ENCODE measurements at regions not wholly inside any gene's neighbourhood (a gene's known extent, or its start where the extent isn't known, plus 50 kb on each side); places are given as distances from the start of the nearest gene placed in this dataset.

- H3K4me1 ChIP-seq = peaks cover 0 to 11% (median 8%) of the 10 kb centered on the region in 4 donors
- WGBS = 91% methylated on average over 2 of the region's 2 CpGs
- H3K27ac ChIP-seq (replicated peaks in 1 of 4) = no peak overlapping the region
- H3K4me3 ChIP-seq = no peak overlapping the region
- intact Hi-C loops (cut with DNase I) = no loop called here
- H3K9me3 ChIP-seq = no peaks in the 10 kb centered on the region
- TF ChIP-seq EP300 (IDR thresholded peaks at IDR 0.05) = no peak
- no peak for TF ChIP-seq POLR2AphosphoS5 (IDR thresholded peaks at IDR 0.05)
- TF ChIP-seq CTCF (IDR thresholded peaks at IDR 0.05) = no peak
- TF ChIP-seq POLR2A (IDR thresholded peaks at IDR 0.05; ENCODE audit: low read depth) = no peak
- no peaks in the 10 kb centered on the region for H3K27me3 ChIP-seq
- H3K36me3 ChIP-seq = no peaks in the 10 kb centered on the region
- DNase-seq (ENCODE audit: extremely low spot score) = no peak
Observed at GRCh38 chr2:223474893-223475292, 127.3 kb downstream of the SCG2 start.

- DNase-seq (ENCODE audit: extremely low spot score) = no peak
- TF ChIP-seq EP300 (IDR thresholded peaks at IDR 0.05) = no peak
- TF ChIP-seq CTCF (IDR thresholded peaks at IDR 0.05) = no peak
- no peak for TF ChIP-seq POLR2AphosphoS5 (IDR thresholded peaks at IDR 0.05)
- TF ChIP-seq POLR2A (IDR thresholded peaks at IDR 0.05; ENCODE audit: low read depth) = no peak
- Histone ChIP-seq H3K4me1 (peaks cover 0 to 2% (median 1%) of the 10 kb centered on the region in 4 donors), H3K9me3 (no peaks in the 10 kb centered on the region), H3K4me3 (no peak overlapping the region), H3K27ac (replicated peaks in 1 of 4) (no peak overlapping the region), H3K27me3 (no peaks in the 10 kb centered on the region), H3K36me3 (no peaks in the 10 kb centered on the region)
- WGBS = 95% methylated on average over 2 of the region's 2 CpGs
- intact Hi-C loops (cut with DNase I) = no loop called here
Observed at GRCh38 chr2:223475901-223476300, 126.3 kb downstream of the SCG2 start.

- 91% methylated on average over 1 of the region's 1 CpG for WGBS
- Histone ChIP-seq H3K4me1 (no peaks in the 10 kb centered on the region), H3K4me3 (no peak overlapping the region), H3K36me3 (no peaks in the 10 kb centered on the region), H3K9me3 (no peaks in the 10 kb centered on the region), H3K27me3 (no peaks in the 10 kb centered on the region), H3K27ac (replicated peaks in 1 of 4) (no peak overlapping the region)
- DNase-seq (ENCODE audit: extremely low spot score) = no peak
- intact Hi-C loops (cut with DNase I) = no loop called here
- no peak for TF ChIP-seq CTCF (IDR thresholded peaks at IDR 0.05)
- no peak for TF ChIP-seq POLR2AphosphoS5 (IDR thresholded peaks at IDR 0.05)
Observed at GRCh38 chr2:223477318-223477717, 124.8 kb downstream of the SCG2 start.

- no peak for DNase-seq (ENCODE audit: extremely low spot score)
- WGBS = 90% methylated on average over 5 of the region's 5 CpGs
- Histone ChIP-seq H3K36me3 (no peaks in the 10 kb centered on the region), H3K9me3 (no peaks in the 10 kb centered on the region), H3K4me1 (peaks cover 0 to 3% (median 0%) of the 10 kb centered on the region in 4 donors), H3K4me3 (no peak overlapping the region), H3K27me3 (no peaks in the 10 kb centered on the region), H3K27ac (replicated peaks in 1 of 4) (no peak overlapping the region)
- TF ChIP-seq EP300 (IDR thresholded peaks at IDR 0.05) = no peak
- no peak for TF ChIP-seq POLR2A (IDR thresholded peaks at IDR 0.05; ENCODE audit: low read depth)
- TF ChIP-seq POLR2AphosphoS5 (IDR thresholded peaks at IDR 0.05) = no peak
- TF ChIP-seq CTCF (IDR thresholded peaks at IDR 0.05) = no peak
- intact Hi-C loops (cut with DNase I) = no loop called here
Observed at GRCh38 chr2:223481486-223481885, 120.7 kb downstream of the SCG2 start.

- no peaks in the 10 kb centered on the region for H3K9me3 ChIP-seq
- intact Hi-C loops (cut with DNase I) = no loop called here
- no peak overlapping the region for H3K27ac ChIP-seq (replicated peaks in 1 of 4)
- H3K4me1 ChIP-seq = peaks cover 0 to 11% (median 2%) of the 10 kb centered on the region in 4 donors
- no peaks in the 10 kb centered on the region for H3K27me3 ChIP-seq
- no peaks in the 10 kb centered on the region for H3K36me3 ChIP-seq
- no peak for TF ChIP-seq POLR2AphosphoS5 (IDR thresholded peaks at IDR 0.05)
- TF ChIP-seq EP300 (IDR thresholded peaks at IDR 0.05) = no peak
- TF ChIP-seq POLR2A (IDR thresholded peaks at IDR 0.05; ENCODE audit: low read depth) = no peak
- TF ChIP-seq CTCF (IDR thresholded peaks at IDR 0.05) = no peak
- no peak for DNase-seq (ENCODE audit: extremely low spot score)
- no peak overlapping the region for H3K4me3 ChIP-seq
Observed at GRCh38 chr2:223486751-223487150, 115.4 kb downstream of the SCG2 start.
